Neural crest cell (in vitro differentiated cells): ENCODE measurements at regions not wholly inside any gene's neighbourhood (a gene's known extent, or its start where the extent isn't known, plus 50 kb on each side); places are given as distances from the start of the nearest gene placed in this dataset.

Experiments
- DNase-seq: peaks from one replicate; pipeline ENCODE4 v3.0.0; 2021; ENCODE audit warnings: low read depth, mixed read lengths, low spot score
- H3K27ac Mint-ChIP-seq: one replicate; pipeline ENCODE4 v1.8.0; 2021; ENCODE audit warnings: mild to moderate bottlenecking, mixed read lengths; ENCODE audit not compliant: unreplicated experiment
- H3K27me3 Mint-ChIP-seq: 2 replicates; pipeline ENCODE4 v1.8.0; 2021; ENCODE audit warnings: low read depth, mild to moderate bottlenecking, mixed read lengths
- H3K36me3 Mint-ChIP-seq: 2 replicates; pipeline ENCODE4 v1.8.0; 2021; ENCODE audit warnings: low read depth, mild to moderate bottlenecking, mixed read lengths
- H3K4me1 Mint-ChIP-seq: 2 replicates; pipeline ENCODE4 v1.8.0; 2021; ENCODE audit warnings: mixed read lengths
- H3K4me3 Mint-ChIP-seq: one replicate; pipeline ENCODE4 v1.8.0; 2021; ENCODE audit warnings: mild to moderate bottlenecking, mixed read lengths
- H3K9me3 Mint-ChIP-seq: 2 replicates; pipeline ENCODE4 v1.8.0; 2021; ENCODE audit warnings: mixed read lengths
- CTCF ChIP-seq: fragments of 200-600 bp; sonication (generic); conservative IDR thresholded peaks from 2 replicates; pipeline ENCODE4 v1.5.0; 2021; ENCODE audit warnings: antibody characterized with exemption, mild to moderate bottlenecking

- H3K9me3 Mint-ChIP-seq: no peaks in the 10 kb centered on the region
- TF ChIP-seq CTCF: no peak
- no peak for DNase-seq
- no peaks in the 10 kb centered on the region for H3K36me3 Mint-ChIP-seq
- no peaks in the 10 kb centered on the region for H3K4me1 Mint-ChIP-seq
- no peak overlapping the region for H3K4me3 Mint-ChIP-seq
- H3K27ac Mint-ChIP-seq: no peak overlapping the region
- H3K27me3 Mint-ChIP-seq: no peaks in the 10 kb centered on the region
Observed at GRCh38 chr3:28081533-28081947, 159.9 kb upstream of the CMC1 start.

GRCh38 chr3:28087591-28087990 is 153.8 kb upstream of the CMC1 start:
- Mint-ChIP-seq H3K27ac (no peak overlapping the region), H3K9me3 (peaks cover under 1% of the 10 kb centered on the region), H3K27me3 (no peaks in the 10 kb centered on the region), H3K4me1 (no peaks in the 10 kb centered on the region), H3K36me3 (peaks cover under 1% of the 10 kb centered on the region), H3K4me3 (no peak overlapping the region)
- DNase-seq: no peak
- no peak for TF ChIP-seq CTCF

GRCh38 chr3:28088811-28089526 is 152.4 kb upstream of the CMC1 start:
- Mint-ChIP-seq H3K27me3 (no peaks in the 10 kb centered on the region), H3K4me3 (no peak overlapping the region), H3K9me3 (peaks cover 9% of the 10 kb centered on the region), H3K27ac (no peak overlapping the region), H3K36me3 (peaks cover 2% of the 10 kb centered on the region), H3K4me1 (no peaks in the 10 kb centered on the region)
- no peak for TF ChIP-seq CTCF
- DNase-seq: no peak

GRCh38 chr3:28089527-28089897 is 151.9 kb upstream of the CMC1 start:
- no peak overlapping the region for H3K4me3 Mint-ChIP-seq
- H3K27ac Mint-ChIP-seq: no peak overlapping the region
- DNase-seq: no peak
- no peaks in the 10 kb centered on the region for H3K4me1 Mint-ChIP-seq
- peaks cover 13% of the 10 kb centered on the region for H3K9me3 Mint-ChIP-seq
- no peaks in the 10 kb centered on the region for H3K27me3 Mint-ChIP-seq
- no peak for TF ChIP-seq CTCF
- H3K36me3 Mint-ChIP-seq: peaks cover 2% of the 10 kb centered on the region

GRCh38 chr3:28099296-28099695 is 142.1 kb upstream of the CMC1 start:
- Mint-ChIP-seq H3K27ac (no peak overlapping the region), H3K9me3 (peaks cover 19% of the 10 kb centered on the region), H3K27me3 (no peaks in the 10 kb centered on the region), H3K4me1 (no peaks in the 10 kb centered on the region), H3K36me3 (peaks cover 10% of the 10 kb centered on the region), H3K4me3 (no peak overlapping the region)
- TF ChIP-seq CTCF: no peak
- no peak for DNase-seq
